Fibroblast of peridontal ligament (primary cell): ENCODE measurements at regions not wholly inside any gene's neighbourhood (a gene's known extent, or its start where the extent isn't known, plus 50 kb on each side); places are given as distances from the start of the nearest gene placed in this dataset.
"Not testable (repeated sequence)": the region's sequence is repeated elsewhere in the genome, so short reads cannot be mapped to it uniquely, and the experiment has no call there.

Source experiments
- DNase-seq: peaks from one replicate; pipeline ENCODE4 v3.0.0-alpha.2; 2010; ENCODE audit errors: extremely low read depth

DNA sequence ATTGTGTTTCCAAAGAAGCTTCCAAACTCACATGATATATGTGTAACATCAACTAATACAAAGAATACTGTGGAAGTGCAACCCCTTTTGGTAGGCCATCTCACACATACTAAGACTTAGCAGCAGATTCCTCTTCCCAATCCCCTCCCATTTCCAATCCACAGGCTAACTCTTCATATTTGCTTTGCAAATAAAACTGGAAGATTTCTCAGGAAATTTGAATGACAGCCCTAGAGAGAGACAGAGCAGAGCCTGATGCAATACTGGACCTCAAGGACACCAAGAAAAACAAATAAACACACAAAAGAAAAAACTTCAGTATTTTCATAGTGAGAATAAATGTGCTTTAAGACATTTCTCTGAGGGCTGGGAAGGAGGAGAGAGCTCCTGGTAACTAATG, 190.2 kb upstream of the BRINP3 start:
- DNase-seq, result no peak

DNA sequence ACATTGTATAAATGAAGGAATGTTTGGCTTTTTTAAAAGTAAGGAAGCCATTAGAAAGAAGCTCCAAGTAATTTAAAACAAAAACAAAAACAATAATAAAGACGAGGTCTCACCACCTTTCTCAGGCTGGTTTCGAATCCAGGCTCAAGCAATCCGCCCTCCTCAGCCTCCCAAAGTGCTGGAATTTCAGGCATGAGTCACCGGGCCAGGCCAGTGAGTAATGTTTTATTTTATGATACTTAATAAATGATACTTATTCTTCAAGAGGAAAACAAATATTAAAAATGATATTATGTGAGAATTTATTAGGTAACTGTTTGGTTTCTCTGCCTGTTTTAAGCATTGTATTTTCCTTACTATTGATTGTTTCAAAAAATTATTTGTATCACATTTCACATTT, 201.4 kb upstream of the BRINP3 start:
- peak; percentile 4 for DNase-seq

DNA sequence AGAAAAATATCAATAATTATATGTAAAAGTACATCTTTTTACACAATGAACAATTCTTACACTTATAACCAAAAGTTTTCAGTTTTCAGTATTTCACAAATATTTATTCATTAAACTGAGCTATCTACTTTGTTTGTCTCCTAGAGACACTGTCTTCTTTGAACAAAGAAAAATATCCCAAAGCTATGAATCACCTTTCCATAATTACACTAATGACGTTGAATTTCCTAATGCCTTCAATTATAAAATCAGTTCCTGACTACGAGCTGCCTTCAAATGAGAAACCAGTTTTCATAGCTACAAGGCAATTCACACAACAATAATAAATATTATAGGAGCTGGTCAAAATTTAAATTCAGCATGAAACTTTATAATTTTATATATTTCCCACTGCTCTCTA, 201.8 kb upstream of the BRINP3 start:
- peak; percentile 20 for DNase-seq

DNA sequence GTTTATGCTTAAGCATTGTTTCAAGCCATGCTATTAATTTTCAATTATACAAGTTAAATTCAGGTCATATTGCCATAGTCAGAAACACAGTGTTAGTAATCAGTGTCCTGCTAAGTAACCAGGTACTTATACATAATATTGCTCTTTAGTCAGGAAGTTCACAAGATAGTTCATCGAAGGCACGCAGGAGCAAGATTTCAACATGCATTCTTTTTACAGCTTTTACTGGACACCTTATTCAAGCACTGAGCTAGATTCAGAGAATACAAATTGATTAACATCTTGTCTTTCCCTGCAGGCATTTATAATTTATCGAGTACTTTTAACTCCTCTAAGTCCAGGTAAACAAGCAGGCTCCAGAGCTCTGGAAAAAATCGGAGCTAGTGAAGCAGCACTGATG, 202.3 kb upstream of the BRINP3 start:
- DNase-seq, result no peak

DNA sequence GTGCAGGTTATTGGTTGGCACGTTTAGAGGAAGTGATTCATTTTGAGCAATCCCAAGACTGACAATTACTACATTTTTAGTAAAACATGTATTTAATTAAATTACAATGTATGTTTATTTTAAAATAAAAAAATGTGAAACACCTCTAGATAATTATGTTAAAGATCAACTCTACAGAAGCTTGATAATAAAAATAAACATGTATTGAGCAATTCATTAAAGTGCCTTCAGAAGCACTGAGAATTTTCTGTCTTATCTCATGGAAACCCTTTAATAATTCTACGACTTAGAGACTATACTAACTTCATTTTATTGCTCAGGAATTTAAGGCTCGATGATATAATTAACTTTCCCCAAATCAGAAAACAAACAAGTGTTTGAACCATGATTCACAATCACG, 208.0 kb upstream of the BRINP3 start:
- no peak for DNase-seq

DNA sequence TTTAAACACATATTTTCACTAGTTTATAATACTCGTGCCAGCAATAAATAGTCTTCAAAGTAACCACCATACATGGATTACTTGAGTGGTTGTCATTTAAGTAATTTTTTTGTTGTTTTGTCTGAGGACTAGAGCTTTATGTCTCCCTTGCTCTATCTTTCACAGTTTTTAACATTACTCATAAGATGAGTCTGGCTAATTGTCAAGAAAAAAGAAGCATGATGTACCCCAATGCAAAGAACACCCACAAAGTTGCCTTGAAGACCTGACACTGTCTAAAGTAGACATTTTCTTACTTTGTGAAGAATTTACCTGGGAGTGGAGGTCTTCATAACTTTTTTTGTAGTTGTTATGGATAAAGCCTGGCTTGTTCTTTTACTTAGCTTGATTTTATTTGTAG, 210.4 kb upstream of the BRINP3 start:
- DNase-seq, result no peak

DNA sequence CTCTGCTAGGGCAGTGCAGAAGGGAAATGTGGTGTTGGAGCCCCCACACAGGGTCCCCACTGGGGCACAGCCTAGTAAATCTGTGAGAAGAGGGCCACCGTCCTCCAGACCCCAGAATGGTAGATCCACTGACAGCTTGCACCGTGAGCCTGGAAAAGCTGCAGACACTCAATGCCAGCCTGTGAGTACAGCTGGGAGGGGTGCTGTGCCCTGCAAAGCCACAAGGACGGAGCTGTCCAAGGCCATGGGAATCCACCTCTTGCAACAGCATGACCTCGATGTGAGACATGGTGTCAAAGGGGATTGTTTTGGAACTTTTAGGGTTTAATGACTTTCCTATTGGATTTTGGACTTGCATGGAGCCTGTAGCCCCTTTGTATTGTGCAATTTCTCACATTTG, 220.8 kb upstream of the BRINP3 start:
- not testable (repeated sequence) for DNase-seq

DNA sequence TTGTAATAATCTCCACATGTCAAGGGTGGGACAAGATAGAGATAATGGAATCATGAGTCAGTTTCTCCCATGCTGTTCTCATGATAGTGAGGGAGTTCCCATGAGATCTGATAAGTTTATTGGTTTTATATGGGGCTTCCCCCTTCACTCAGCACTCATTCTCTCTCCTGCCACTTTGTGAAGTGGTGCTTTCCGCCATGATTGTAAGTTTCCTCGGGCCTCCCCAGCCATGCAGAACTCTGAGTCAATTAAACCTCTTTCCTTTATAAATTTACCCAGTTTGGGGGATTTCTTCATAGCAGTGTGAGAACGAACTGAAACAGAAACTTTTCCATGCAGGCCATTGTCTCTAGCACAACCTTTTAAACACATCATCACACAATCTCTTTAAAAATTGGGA, 221.5 kb upstream of the BRINP3 start:
- no peak for DNase-seq

DNA sequence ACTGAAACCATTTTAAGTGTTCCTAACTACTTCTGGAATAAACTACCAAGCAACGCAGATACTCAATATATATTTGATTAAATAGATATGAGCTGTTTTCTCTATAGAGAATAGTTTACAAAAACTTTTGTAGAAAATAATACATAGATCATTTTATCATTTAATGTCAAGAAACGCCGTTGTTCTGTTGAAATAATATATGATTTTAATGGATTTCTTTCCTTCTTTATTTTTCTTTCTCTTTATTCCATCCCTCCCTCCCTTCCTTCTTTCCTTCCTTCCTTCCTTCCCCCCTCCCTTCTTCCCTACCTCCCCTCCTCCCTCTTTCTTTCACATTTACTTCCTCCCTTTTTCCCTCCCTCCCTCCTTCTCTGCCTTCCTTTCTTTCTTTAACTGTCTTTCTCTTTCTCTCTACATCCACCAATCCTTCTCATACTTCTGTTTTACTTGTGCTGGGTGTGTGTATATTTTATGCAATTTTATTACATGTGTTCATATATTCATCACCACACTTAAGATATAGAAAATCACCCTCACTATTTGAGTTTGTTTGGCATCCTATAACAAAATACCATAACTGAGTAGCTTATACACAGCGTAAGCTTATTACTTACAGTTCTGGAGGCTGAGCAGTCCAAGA, 230.9 kb upstream of the BRINP3 start:
- DNase-seq, result no peak

DNA sequence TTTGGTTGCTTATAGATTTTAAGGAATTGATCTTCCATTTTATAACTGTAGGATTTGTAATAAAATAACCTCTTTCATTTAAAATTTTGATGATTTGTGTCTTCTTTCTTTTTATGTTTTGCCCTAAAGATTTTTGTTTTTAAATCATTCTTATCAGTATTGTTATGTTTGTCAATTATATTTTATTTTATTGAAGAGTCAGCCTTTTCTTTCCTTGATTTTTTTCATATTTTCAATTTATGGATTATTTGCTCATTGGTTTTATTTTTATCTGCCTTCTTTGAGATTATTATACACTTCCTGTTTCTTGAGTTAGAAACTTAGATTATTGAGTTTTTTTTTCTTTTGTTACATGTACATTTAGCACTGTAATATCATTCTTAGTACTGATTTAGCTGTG, 233.4 kb upstream of the BRINP3 start:
- DNase-seq, result no peak

DNA sequence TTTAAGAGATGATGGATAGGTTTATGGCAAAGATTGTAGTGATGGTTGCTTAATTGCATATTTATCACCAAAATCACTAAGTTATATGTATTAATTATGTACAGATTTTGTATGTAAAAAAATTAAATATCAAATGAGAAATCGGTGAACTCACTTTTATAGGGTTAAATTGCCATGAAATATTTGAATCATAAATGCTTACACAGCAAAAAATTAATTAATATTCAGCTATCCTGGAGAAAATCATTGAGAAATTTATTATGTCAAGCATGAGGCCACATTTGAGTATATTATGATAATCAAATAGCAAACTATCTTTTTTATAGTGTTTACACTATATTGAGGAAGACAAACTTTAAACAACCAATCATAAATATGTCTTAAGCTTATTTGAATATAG, 239.4 kb upstream of the BRINP3 start:
- DNase-seq, result no peak

DNA sequence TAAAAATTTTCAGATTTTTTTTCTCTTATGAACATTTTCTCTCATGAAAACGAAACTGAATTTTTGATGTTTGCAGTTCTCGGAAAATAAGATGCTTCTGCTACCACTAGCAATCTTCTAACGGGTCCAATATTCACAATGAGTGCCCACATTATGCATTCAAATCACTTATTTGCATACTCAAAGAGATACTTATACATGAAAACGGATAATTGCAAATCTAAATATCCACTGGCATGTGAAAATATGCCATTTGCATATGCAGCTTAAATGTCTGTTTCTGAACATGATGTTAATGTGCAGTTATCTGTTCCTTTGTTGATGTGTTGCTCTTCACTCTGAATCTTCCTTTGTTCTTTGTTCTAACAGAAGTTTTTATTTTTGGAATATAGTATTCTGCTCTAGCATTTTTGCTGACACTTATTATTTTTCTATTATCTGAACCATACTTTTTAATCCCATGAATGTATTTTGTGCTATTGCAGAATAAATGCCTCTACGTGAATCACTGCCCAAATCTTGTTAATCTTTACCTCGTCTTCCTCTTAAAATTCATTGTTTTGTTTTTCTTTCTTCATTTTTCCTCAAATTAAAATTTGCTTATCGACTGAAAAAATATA, 259.4 kb upstream of the BRINP3 start:
- DNase-seq, result no peak

DNA sequence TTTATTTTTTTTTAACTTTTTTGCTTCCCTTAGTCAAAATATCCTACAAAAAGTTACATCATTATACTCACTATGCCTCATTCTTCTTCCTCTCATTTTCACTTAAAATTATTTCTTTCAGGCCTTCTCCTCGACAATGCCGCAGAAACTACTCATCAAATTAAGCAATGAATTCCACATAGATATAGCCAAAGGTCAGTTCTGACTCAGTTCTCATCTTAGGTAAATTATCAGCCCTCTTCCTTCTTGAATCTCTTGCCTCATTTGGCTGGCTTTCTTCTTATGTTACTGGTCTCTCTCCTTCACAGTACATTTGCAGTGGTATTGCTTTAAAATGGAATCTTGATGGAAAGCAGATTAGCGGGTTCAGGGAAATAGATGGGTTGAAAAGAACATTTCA, 260.7 kb upstream of the BRINP3 start:
- peak; percentile 55 for DNase-seq

DNA sequence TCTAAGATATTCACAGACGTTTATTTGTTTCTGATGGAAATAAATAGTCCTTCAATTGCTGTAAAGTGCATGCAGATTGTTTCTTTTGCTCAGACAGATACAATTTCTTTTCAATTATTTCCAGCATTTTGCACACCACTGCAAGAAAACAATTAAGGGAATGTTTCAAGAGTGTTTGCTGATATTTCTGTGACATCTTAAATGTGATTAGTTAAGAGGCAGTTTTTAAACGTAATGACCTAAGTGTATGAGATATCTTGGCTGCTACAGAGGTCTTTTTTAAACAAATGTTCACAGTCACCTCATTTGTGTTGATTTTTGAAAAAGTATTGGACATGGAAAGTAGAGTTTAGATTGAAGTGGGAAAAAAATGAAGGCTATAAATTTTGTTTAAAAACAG, 262.3 kb upstream of the BRINP3 start:
- no peak for DNase-seq

DNA sequence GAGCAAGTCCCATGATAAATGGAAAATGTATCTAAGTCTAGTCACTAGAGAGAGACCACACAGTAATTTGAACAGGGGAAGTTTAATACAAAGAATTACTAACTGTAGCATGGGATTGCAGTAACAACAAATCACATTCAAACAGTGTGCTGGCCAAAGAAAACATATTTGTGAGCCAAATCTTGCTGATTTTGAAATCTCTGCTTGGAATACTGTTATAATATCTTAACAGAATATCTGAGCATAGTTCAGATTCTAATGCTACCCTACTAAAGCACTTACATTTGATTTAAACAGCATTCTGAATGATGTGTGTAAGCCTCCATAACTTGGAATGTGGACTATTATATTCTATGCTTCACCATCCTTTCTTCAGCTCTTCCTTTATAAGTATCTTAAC, 270.0 kb upstream of the BRINP3 start:
- DNase-seq, result peak; percentile 96

DNA sequence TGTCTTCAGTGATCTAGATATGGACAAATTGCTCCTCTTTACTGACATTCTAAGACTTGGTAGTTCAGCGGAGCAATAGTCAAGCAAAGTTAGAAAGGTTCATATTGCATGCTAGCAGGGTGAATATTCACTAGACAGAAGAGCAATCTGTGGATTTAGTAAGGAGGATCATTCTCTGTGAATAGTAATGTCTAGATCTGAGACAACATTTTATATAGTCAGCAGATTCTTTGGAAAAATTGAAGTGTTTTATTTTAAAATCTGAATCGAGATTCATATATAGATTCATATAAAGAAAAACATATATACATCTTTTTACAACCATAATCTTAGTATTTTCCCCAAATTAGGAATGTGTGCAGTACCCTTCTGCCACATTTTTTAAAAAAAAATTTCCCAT, 274.5 kb upstream of the BRINP3 start:
- no peak for DNase-seq

DNA sequence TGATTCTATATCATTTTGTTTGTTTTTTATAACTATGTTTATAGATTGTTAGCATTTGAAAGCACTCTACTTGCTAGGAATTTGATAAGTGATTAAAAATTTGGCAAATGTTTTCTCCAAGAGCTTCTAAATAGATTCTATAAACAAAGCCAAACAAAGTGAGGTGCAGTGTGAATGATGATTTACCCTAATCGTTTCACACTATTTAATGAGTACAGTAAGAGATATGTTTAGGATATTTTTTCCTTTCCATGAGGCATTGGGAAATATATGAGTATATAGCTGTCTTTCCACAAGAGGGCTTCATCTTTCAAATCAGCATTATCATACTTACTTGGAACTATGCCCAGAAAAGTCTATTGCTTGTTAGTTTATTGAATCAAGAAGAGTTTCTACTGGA, 277.0 kb upstream of the BRINP3 start:
- peak; percentile 93 for DNase-seq

DNA sequence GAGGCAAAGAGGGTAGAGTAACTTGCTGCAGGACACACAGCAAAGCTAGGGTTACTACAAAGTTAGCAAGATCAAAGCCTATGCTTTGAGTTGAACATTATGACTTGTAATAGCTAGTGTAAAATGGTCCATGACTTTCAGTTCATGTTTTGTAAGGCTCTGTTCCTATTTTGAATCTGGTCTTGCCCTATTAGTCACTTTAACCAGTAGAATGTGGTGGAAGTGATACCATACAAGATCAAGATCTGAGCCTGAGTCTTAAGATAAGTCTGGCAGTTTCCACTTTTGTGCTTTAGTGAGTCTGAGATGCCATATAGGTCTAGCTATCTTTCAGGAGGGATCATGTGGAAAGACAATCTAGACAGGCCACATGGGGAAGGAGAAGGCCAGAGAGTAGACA, 282.1 kb upstream of the BRINP3 start:
- DNase-seq, result no peak

DNA sequence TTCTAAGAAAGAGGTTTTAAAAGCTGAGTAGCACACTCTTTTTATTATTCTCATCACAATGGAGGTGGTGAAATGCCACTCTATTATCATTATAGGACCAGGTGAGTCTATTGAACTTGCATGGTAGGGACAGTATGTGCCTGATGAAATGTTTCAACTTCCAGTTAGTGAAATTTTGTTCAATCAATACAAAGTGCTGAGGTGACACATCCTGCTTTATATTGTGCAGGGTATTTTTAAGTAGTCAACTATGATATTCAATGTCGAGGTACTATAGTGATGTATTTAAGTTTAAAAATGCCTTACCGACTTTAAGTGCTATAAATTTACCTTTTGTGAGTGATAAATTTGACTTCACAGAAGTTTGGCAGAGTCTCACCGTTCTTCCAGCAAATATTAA, 284.7 kb upstream of the BRINP3 start:
- DNase-seq, result no peak

DNA sequence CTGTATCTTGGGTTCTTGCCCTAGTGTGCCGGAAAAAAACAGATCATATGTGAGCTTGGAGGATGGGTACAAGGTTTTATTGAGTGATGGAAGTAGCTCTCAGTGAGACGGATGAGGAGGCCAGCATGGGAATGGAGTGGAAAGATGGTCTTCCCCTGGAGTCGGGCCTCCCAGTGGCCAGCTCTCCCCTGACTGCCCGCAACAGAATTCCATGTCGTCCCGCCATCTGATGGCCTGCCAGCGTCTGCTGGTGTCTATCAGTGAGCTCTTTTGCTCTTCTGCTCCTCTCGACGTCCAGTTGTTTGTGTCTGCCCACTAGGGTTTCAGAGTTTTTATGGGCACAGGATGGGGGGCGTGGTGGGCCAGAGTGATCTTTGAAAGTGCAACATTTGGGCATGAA, 315.2 kb upstream of the BRINP3 start:
- DNase-seq, result no peak

DNA sequence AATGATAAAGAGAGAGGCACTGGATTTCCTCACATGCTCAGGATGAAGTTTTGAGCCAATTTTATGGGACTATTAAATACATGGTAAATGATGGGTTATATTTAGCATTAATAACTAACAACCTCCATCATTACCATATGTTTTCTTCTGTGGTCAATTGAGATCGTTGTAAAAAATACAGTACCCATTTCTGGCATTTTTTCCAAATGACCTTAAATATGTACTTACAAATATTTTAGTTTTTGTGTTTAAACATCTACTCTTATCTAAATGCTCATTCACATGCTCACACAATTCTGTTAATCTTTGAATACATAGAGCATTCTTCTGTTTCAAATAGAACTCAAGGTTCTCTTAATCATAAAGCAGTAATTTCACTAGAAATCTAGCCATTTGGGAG, 330.0 kb upstream of the BRINP3 start:
- no peak for DNase-seq

DNA sequence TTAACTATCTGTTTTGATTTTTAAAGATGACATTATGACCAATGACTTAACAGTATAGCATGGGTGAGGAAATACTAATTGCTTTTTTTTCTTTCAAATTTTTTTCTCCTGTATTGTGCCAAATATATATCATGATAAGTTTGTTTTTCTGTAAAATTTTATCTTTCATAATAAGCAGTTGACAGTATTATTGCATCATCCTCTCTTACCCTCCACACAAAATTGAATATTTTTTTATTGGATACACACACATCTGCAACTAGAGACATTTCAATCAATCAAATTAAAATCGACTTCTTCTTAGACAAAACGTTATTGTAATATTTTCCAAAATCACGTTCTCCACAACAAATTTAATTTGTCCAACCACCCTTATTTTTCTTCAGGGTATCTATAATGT, 330.4 kb upstream of the BRINP3 start:
- no peak for DNase-seq

DNA sequence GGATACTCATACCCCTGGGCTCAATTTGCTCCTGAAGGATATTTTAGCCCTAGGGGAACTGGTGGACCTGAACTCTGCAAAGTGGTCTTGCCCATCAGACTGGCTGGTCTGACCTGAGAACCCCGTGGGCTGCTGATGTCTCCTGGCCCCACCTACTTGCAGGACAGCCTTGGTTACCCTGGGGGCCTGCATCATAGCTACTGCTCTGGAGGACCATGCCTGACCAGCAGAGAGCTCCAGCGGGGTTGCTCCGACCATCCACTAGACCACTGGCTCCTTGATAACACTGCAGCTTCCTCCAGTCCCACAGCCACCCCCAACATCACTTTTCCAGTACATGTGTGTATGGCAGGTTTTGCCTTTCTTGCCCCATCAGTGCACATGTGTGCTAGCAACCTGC, 331.6 kb upstream of the BRINP3 start:
- no peak for DNase-seq

DNA sequence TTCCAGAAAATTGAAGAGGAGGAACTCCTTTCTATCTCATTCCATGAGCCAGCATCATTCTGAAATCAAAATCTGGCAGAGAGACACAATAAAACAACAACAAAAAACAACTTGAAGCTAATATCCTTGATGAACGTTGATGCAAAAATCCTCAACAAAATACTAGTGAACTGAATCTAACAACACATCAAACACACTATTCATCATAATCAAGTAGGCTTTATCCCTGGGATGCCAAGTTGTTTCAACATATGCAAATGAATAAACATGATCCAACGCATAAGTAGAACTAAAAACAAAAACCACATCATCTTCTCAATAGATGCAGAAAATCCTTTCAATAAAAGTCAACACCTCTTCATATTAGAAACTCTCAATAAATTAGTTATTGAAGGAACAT, 335.3 kb upstream of the BRINP3 start:
- DNase-seq, result no peak
